Ascending aorta (tissue), 2 donors: ENCODE measurements at regions not wholly inside any gene's neighbourhood (a gene's known extent, or its start where the extent isn't known, plus 50 kb on each side); places are given as distances from the start of the nearest gene placed in this dataset.

Experiments used
- DNase-seq, 2 donors: peaks; one replicate each; pipeline ENCODE4 v3.0.0-alpha.2; 2019; ENCODE audit warnings: low spot score in 2 of 2
- H3K27ac ChIP-seq, 2 donors: fragments of 200-600 bp; sonication (generic); one replicate each; pipeline ENCODE4 v1.5.1; 2016 to 2017; ENCODE audit warnings: mild to moderate bottlenecking in 1 of 2
- H3K27me3 ChIP-seq: fragments of 200-600 bp; sonication (generic); one replicate; pipeline ENCODE4 v1.5.1; 2017
- H3K36me3 ChIP-seq, 2 donors: fragments of 200-600 bp; sonication (generic); one replicate each; pipeline ENCODE4 v1.5.1; 2016
- H3K4me1 ChIP-seq, 2 donors: fragments of 200-600 bp; sonication (generic); one replicate each; pipeline ENCODE4 v1.5.1; 2016 to 2017; ENCODE audit warnings: mild to moderate bottlenecking in 1 of 2
- H3K4me3 ChIP-seq, 2 donors: fragments of 200-600 bp; sonication (generic); one replicate each; pipeline ENCODE4 v1.5.1; 2016 to 2017; ENCODE audit warnings: mild to moderate bottlenecking in 1 of 2
- H3K9me3 ChIP-seq, 2 donors: fragments of 200-600 bp; sonication (generic); one replicate each; pipeline ENCODE4 v1.5.1; 2016
- intact Hi-C: fragments of 100-400 bp; cut with DNase I; formaldehyde crosslinking; loops from one replicate; pipeline ENCODE4 v1.15.1; 2023
- TF ChIP-seq, protein P1 (sequence below), 3 experiments: fragments of 200-600 bp in 2 of 3; fragments of 450-650 bp in 1 of 3; sonication (generic) in 2 of 3; IDR thresholded peaks; one replicate each; pipeline ENCODE4 v1.5.1; 2016 to 2019; ENCODE audit warnings: antibody characterized with exemption in 3 of 3, mild to moderate bottlenecking in 1 of 3, moderate library complexity in 1 of 3

DNA sequence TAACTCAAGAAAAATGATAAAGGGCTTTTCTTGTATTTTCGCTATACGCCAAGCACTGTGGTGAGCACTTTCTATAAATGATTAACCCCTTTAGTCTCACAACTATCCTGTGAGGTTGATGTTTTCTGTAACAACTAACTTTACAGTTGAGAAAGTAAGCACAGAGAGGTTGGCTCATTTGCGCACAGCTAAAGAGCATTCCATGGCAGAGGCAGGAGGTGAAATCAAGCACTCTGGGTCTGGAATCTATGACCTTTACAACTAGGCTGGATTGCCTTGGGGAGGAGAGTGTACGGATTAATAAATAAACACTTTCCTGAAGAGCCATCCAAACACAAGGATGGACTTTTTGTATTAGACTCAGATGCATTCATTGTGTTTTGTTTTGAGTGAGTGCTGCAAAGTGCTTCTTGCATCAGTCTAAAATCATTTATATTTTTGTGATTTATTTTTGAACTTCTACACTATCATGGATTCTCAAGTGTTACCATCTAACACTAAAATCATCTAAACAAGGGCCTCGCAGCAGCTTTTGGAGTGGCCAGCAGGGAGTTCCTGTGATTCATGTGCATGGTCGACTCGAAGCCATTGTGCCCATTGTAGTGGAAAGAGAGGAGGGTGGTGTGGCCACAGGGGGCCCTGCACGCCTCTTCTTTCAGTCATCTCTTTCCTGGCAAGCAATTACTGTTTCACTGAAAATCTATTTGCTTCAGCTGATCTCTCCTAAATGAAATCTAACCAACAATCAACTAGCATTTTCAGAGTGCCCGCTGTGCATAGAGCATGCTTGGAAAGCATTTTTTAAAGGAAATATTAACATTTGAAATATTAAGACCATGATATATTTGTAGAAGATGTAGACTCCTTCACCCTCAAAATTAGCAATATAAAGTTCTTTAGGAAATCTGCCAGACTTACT lies 633.4 kb upstream of the COBL start:
- Histone ChIP-seq H3K27ac (no peak overlapping the region), H3K9me3 (no peaks in the 10 kb centered on the region), H3K4me3 (no peak overlapping the region), H3K4me1 (no peaks in the 10 kb centered on the region), H3K27me3 (no peaks in the 10 kb centered on the region), H3K36me3 (no peaks in the 10 kb centered on the region)
- intact Hi-C loops, result no loop called here
- TF ChIP-seq, protein P1, sequence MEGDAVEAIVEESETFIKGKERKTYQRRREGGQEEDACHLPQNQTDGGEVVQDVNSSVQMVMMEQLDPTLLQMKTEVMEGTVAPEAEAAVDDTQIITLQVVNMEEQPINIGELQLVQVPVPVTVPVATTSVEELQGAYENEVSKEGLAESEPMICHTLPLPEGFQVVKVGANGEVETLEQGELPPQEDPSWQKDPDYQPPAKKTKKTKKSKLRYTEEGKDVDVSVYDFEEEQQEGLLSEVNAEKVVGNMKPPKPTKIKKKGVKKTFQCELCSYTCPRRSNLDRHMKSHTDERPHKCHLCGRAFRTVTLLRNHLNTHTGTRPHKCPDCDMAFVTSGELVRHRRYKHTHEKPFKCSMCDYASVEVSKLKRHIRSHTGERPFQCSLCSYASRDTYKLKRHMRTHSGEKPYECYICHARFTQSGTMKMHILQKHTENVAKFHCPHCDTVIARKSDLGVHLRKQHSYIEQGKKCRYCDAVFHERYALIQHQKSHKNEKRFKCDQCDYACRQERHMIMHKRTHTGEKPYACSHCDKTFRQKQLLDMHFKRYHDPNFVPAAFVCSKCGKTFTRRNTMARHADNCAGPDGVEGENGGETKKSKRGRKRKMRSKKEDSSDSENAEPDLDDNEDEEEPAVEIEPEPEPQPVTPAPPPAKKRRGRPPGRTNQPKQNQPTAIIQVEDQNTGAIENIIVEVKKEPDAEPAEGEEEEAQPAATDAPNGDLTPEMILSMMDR (IDR thresholded peaks at IDR 0.05), result no peak
- DNase-seq, result no peak

DNA sequence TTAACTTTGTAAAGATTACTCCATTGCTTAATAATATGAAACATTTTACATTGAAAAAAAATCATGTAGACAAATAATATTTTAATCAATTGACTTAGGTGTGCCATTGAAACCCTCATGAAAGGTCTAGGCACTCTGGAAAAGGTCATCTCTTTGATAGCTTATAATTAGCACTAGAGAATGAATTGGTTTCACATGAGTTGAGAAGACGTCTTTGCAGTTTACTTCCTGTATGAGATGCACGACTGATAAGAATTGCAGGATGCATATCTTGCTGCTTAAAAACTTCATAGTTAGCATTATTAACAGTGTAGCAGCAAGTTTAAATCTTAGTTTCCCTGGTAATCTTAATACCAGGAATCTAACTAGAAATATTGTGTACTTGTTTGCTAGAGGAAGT lies 614.2 kb upstream of the COBL start:
- no peaks in the 10 kb centered on the region for H3K27me3 ChIP-seq

DNA sequence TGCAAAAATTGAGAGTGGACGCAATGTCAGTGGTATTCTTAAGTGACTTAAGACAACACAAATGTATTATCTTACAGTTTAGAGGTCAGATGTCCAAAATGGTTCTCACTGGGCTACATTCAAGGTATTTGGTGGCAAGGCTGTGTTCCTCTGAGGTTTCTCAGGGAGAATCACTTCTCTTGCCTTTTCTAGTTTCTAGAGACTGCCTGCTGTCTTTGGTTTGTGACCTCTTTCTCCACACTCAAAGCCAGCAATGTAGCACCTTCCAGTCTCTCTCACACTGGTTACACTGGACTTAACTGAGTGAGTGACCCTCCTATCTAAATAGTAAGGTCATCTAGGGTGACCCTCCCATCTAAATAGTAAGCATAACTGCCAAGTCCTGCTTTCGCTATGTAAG lies 613.2 kb upstream of the COBL start:
- no peak overlapping the region for H3K27ac ChIP-seq
- H3K9me3 ChIP-seq, result no peaks in the 10 kb centered on the region
- H3K27me3 ChIP-seq, result no peaks in the 10 kb centered on the region
- intact Hi-C loops, result no loop called here
- no peaks in the 10 kb centered on the region for H3K36me3 ChIP-seq
- TF ChIP-seq, protein P1 (IDR thresholded peaks at IDR 0.05), result no peak
- no peaks in the 10 kb centered on the region for H3K4me1 ChIP-seq
- DNase-seq, result no peak
- H3K4me3 ChIP-seq, result no peak overlapping the region

More for the DNA sequence above, 614.2 kb upstream of the COBL start:
- no peaks in the 10 kb centered on the region for H3K9me3 ChIP-seq
- no peaks in the 10 kb centered on the region for H3K36me3 ChIP-seq
- H3K4me3 ChIP-seq, result no peak overlapping the region
- no peak overlapping the region for H3K27ac ChIP-seq
- no peaks in the 10 kb centered on the region for H3K4me1 ChIP-seq
- TF ChIP-seq, protein P1 (IDR thresholded peaks at IDR 0.05), result no peak
- intact Hi-C loops, result no loop called here
- DNase-seq, result no peak

DNA sequence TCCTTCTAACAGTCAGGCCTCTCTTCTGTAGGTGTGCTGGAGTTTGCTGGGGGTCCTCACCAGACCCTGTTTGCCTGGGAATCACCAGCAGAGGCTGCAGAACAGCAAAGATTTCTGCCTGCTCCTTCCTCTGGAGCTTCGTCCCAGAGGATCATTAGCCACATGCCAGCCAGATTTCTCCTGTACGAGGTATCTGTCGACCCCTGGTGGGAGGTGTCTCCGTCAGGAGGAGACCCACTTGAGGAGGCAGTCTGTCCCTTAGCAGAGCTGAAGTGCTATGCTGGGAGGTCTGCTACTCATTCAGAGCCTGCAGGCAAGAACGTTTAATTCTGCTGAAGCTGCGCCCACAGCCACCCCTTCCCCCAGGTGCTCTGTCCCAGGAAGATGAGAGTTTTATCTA lies 611.1 kb upstream of the COBL start:
- no peak for DNase-seq
- H3K27me3 ChIP-seq, result no peaks in the 10 kb centered on the region
- intact Hi-C loops, result no loop called here
- H3K36me3 ChIP-seq, result no peaks in the 10 kb centered on the region
- no peak overlapping the region for H3K27ac ChIP-seq
- H3K4me1 ChIP-seq, result no peaks in the 10 kb centered on the region
- H3K4me3 ChIP-seq, result no peak overlapping the region
- TF ChIP-seq, protein P1 (IDR thresholded peaks at IDR 0.05), result no peak
- no peaks in the 10 kb centered on the region for H3K9me3 ChIP-seq

DNA sequence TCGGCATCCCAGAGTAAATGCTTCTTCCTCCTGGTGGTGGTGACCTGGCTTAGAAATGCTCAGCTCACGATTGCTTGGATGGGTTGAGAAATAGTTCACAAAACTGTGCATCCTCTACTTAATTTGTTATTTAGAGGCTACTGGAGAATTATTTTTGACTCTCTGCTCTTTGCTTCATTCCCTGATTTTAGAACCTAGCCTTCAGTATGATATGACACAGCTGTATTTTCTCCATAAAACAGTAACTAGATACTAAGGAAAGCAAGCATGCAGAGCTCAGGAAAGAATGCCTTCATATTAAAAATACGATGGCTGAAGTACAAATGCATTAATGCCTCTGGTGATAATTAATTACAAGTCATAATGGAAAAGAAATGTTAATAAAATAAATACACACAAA lies 602.0 kb upstream of the COBL start:
- H3K9me3 ChIP-seq, result no peaks in the 10 kb centered on the region
- no peaks in the 10 kb centered on the region for H3K27me3 ChIP-seq
- no peak for DNase-seq
- H3K36me3 ChIP-seq, result no peaks in the 10 kb centered on the region
- H3K4me1 ChIP-seq, result no peaks in the 10 kb centered on the region
- H3K27ac ChIP-seq, result no peak overlapping the region
- TF ChIP-seq, protein P1 (IDR thresholded peaks at IDR 0.05), result no peak
- H3K4me3 ChIP-seq, result no peak overlapping the region
- intact Hi-C loops, result no loop called here
